GM12892 (cell line): ENCODE measurements at regions not wholly inside any gene's neighbourhood (a gene's known extent, or its start where the extent isn't known, plus 50 kb on each side); places are given as distances from the start of the nearest gene placed in this dataset.

Source experiments
- POLR2A ChIP-seq: IDR thresholded peaks from 2 replicates; pipeline ENCODE4 v1.6.1; 2011; ENCODE audit warnings: low read depth, low read length, control low read depth
- TAF1 ChIP-seq: IDR thresholded peaks from 2 replicates; pipeline ENCODE4 v1.6.1; 2011; ENCODE audit warnings: low read depth, mild to moderate bottlenecking, control low read depth, low read length, borderline replicate concordance

DNA sequence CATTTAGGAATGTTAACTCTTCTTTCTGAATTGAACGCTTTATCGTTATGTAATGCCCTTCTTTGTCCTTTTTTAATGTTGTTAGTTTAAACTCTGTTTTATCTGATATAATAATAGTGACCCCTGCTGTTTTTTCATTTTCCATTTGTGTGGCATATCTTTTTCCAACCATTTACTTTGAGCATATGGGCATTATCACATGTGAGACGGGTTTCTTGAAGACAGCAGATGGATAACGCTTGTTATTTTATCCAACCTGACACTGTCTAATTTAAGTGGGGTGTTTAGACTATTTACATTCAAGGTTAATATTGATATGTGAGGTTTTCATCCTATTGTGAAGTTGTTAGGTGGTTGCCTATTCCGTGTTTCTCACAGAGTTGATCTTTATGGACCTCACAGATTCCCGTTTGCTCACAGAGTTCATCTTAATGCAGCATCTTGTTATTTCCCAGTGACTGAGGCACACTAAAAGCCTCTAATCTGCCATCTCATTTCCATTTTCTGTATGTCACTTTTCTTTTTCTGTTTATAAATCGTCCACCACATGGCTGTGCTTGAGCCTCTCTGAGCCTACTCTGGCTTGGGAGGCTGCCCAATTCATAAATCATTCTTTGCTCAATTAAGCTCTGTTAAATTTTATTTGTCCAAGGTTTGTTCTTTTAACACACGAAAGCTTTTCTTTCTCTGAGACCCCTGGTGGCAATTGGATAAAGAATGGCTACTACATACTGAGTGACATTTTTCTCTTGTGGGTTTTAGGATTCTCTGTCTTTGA is 286.2 kb downstream of the HTR7 start:
- TF ChIP-seq TAF1: no peak
- no peak for TF ChIP-seq POLR2A
